HG03442 (cell line): ENCODE measurements at regions not wholly inside any gene's neighbourhood (a gene's known extent, or its start where the extent isn't known, plus 50 kb on each side); places are given as distances from the start of the nearest gene placed in this dataset.
"Not testable (repeated sequence)": the region's sequence is repeated elsewhere in the genome, so short reads cannot be mapped to it uniquely, and the experiment has no call there.

Experiments
- ATAC-seq: cut with Tn5 transposase; IDR thresholded peaks from one replicate; pipeline ENCODE4 v1.9.1; 2021; ENCODE audit warnings: mild to moderate bottlenecking, moderate library complexity; ENCODE audit not compliant: unreplicated experiment

GRCh38 chr11:97729546-97730272 is 1291.0 kb upstream of the CNTN5 start:
- no peak for ATAC-seq

- no peak for ATAC-seq
Observed at GRCh38 chr11:97732011-97732632, 1288.6 kb upstream of the CNTN5 start.

- no peak for ATAC-seq
Observed at GRCh38 chr11:97738751-97739150, 1282.0 kb upstream of the CNTN5 start.

- ATAC-seq = no peak
Observed at GRCh38 chr11:97739932-97740800, 1280.6 kb upstream of the CNTN5 start.

DNA sequence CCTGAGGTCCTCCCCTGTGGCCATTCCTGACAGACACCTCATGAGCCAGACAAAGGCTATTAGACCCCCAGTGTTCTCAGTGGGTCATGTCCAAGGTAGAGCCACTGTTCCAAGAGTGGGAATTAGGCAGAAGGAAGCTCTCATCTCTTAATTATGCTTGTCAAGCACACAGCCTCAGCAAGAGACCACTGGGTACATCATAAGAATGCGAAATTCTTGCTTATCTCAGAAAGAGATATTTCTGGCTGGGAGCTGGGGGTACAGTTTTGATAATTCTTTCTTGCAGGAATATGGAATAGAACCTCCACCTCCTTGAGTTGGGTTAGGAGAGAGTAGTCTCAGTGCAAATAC is 1280.0 kb upstream of the CNTN5 start:
- no peak for ATAC-seq

- ATAC-seq = no peak
Observed at GRCh38 chr11:97742717-97743116, 1278.0 kb upstream of the CNTN5 start.

DNA sequence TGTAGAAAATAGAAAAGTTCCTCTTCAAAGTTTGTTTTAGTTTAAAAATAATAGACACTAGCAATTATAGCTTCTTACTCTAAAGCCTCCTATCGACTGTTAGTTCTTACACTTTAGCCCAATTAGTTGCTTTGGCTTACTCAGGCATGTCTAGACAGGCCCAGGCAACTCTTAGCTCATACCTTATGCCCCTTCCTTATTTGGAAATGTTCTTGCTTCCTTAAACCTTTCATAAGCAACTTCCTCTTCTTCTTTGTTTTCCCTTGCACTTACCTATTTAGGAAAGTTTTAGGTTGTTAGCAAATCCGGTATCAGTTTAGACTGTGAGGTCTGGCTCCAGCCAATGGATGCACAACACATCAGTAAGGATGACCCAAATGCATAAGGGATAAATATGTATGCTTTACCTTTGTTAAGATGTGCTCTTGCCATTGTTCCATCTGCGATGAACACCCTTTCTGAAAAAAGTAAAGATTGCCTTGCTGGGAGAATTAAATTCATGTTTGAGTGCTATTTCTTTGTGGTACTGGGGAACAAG is 1277.5 kb upstream of the CNTN5 start:
- no peak for ATAC-seq

GRCh38 chr11:97745515-97746050 is 1275.2 kb upstream of the CNTN5 start:
- ATAC-seq = no peak

DNA sequence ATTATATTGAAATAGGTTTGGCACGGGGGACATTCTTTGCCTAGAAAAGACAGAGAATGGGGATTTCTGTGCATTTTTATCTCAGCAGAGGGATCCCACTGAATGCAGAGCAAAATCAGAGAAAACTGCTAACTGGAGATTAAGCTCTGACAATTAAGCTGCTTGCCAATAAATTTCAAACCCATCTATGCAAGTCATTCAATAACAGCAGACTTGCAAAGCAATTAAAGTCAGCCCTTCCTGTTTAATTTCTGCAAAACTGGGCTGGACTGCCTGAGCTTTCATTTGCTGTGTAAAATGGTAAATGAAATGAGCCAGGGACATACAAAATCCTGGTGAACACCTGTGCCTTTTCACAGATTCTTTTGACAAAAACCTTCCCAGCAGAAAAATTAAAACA is 1273.9 kb upstream of the CNTN5 start:
- no peak for ATAC-seq

DNA sequence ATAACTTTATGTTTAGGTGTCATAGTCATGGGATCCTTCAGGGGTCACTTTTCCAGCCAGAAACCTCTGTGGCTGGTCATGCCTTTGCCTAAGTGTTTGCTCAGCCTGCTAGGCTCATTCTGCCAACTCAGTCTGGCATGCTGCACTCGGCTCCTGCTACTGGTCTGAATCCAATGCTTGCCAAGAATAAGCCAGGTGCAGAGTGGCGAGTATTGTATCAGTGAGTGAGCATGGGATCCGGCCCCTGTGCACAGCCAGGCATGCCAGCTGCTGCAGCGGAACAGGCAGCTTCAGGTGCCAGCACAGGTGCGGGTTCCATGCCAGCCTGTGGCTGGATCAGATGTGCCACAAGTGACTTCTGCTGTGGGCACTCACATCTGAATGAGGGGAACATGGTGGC is 1269.3 kb upstream of the CNTN5 start:
- no peak for ATAC-seq

DNA sequence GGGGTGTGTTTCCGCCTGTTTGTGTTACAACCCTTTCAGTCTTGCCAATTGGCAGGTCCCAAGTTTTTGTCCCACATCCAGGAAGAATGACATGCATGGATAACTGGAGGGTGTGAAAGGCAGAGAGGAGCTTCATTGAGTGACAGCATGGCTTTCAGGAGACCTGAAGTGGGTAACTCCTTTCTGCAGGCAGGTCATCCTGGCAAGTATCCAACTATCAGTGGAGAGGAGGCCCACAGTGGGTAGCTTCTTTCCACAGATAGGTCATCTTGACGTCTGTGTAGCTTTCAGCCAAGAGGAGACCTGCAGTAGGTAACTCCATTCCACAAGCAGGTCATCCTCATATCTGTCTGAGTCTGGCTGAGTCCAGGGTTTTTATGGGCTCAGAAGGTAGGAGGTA is 1268.8 kb upstream of the CNTN5 start:
- no peak for ATAC-seq

- no peak for ATAC-seq
Observed at GRCh38 chr11:97754976-97755375, 1265.8 kb upstream of the CNTN5 start.

DNA sequence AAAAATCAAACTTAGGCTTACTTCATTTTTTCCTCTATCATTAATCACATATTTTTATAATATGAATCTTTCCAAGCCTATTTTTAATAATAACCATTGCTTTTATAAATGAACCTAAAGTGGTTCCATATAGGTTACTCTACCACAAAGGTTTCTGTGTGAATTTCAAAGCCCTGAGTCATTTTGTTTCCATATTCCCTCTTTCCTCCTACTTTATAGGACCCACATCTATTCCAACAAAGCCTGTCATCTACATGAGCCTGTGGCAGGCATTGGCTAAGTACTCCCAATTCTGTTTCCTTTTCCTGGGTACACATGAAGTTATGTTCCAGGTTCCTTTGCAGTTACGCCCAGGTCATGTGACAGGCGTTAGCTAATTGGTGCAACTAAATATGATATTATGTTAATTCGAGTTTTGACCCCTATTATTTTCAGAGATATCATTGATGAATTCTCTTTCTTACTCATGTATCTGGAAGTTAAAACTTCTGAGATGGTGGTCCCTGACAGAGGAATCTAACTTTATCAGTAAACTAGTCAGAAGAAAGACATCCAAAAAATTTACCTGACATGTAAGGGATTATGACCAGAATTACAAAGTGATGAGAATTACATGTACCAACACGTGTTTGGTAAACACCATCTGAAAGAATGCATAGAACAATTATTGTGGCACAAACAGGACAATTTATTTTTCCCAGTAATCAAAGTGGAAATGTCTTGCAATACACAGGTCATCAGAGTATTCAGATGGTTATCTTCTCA is 1264.0 kb upstream of the CNTN5 start:
- ATAC-seq = no peak

GRCh38 chr11:97761175-97761574 is 1259.6 kb upstream of the CNTN5 start:
- no peak for ATAC-seq

DNA sequence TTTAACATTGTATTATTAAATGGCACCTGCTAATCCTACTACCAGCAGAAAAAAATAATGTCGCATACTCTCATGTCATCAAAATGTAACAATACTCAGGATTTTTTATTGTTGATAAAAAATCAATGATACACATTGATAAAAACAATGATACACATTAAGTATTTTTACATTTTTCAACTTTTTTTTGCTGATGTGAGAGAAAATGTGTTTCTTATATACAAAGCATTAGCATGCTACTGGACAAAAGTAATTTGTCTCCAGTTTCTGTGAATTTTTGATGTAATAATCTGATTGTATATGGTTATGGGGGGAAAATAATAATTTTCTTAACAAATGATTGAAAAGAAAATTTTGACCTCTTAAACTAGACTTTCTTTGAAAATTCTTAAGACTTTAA is 1256.6 kb upstream of the CNTN5 start:
- ATAC-seq = no peak

- no peak for ATAC-seq
Observed at GRCh38 chr11:97764605-97765004, 1256.1 kb upstream of the CNTN5 start.

- ATAC-seq = no peak
Observed at GRCh38 chr11:97770570-97770969, 1250.2 kb upstream of the CNTN5 start.

GRCh38 chr11:97772705-97773104 is 1248.0 kb upstream of the CNTN5 start:
- ATAC-seq = no peak

DNA sequence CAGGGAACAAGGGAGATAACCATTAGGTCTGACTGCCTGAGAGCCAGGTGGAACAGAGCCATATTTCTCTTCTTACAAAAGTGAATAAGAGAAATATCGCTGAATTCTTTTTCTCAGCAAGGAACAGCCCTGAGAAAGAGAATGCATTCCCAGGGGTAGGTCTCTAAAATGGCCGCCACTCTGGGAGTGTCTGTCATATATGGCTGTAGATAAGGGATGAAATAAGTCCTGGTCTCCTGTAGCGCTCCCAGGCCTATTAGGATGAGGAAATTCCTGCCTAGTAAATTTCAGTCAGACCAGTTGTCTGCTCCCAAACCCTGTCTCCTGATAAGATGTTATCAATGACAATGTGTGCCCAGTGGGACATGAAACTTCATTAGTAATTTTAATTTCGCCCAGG is 1236.4 kb upstream of the CNTN5 start:
- not testable (repeated sequence) for ATAC-seq

DNA sequence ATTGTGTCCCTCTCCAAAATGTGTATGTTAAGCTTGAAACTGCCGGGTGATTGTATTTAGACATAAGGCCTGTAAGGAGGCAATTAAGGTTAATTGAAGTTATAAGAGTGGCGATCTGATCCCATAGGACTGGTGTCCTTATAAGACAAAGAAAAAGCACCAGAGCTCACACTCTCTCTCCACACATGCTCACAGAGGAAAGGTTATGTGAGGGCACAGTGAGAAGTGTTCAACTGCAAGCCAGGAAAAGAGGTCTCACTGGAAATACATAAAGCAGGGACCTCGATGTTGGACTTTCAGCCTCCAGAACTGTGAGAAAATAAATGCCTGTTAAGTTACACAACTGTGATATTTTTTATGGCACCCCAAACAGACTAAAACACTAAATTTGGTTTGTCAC is 1233.8 kb upstream of the CNTN5 start:
- no peak for ATAC-seq

- no peak for ATAC-seq
Observed at GRCh38 chr11:97794876-97795275, 1225.9 kb upstream of the CNTN5 start.
